Effector memory CD8-positive, alpha-beta T cell (primary cell): ENCODE measurements at regions not wholly inside any gene's neighbourhood (a gene's known extent, or its start where the extent isn't known, plus 50 kb on each side); places are given as distances from the start of the nearest gene placed in this dataset.
"Not testable (repeated sequence)": the region's sequence is repeated elsewhere in the genome, so short reads cannot be mapped to it uniquely, and the experiment has no call there.

Experiments
- ATAC-seq: fragments of 150-1000 bp; cut with Tn5 transposase; replicated peaks from 2 replicates; pipeline ENCODE4 v1.10.0; 2021; ENCODE audit warnings: mild to moderate bottlenecking, moderate library complexity
- DNase-seq, 3 experiments: peaks; one replicate each; pipeline ENCODE4 v3.0.0; 2021
- H3K27ac Mint-ChIP-seq, 2 donors: one replicate each; pipeline ENCODE4 v1.8.0; 2022; ENCODE audit warnings: mild to moderate bottlenecking in 2 of 2, mixed read lengths in 2 of 2, moderate library complexity in 2 of 2
- H3K27me3 Mint-ChIP-seq, 2 donors: one replicate each; pipeline ENCODE4 v1.8.0; 2022; ENCODE audit warnings: mixed read lengths in 2 of 2
- H3K36me3 Mint-ChIP-seq: one replicate; pipeline ENCODE4 v1.8.0; 2022; ENCODE audit warnings: mild to moderate bottlenecking, moderate library complexity, mixed read lengths; ENCODE audit not compliant: insufficient read depth
- H3K4me1 Mint-ChIP-seq, 2 donors: one replicate each; pipeline ENCODE4 v1.8.0; 2022; ENCODE audit warnings: low read depth in 2 of 2, mixed read lengths in 2 of 2
- H3K4me3 Mint-ChIP-seq, 2 donors: one replicate each; pipeline ENCODE4 v1.8.0; 2022; ENCODE audit warnings: mild to moderate bottlenecking in 2 of 2, mixed read lengths in 2 of 2, moderate library complexity in 2 of 2
- H3K9me3 Mint-ChIP-seq, 2 donors: one replicate each; pipeline ENCODE4 v1.8.0; 2022; ENCODE audit warnings: mixed read lengths in 2 of 2

- ATAC-seq = peak; percentile 12
- Mint-ChIP-seq H3K4me3 (peak overlapping the region; percentile 81 to 85), H3K27ac (peak overlapping the region; percentile 76 to 91), H3K36me3 (no peaks in the 10 kb centered on the region), H3K27me3 (peaks cover 6% of the 10 kb centered on the region in 2 donors), H3K9me3 (no peaks in the 10 kb centered on the region), H3K4me1 (peaks cover 14 to 23% of the 10 kb centered on the region in 2 donors)
- DNase-seq = no peak
These were observed 117.9 kb upstream of the SGK1 start for GRCh38 chr6:134435814-134436280.

GRCh38 chr6:134434019-134434942 lies 116.4 kb upstream of the SGK1 start:
- no peak for DNase-seq
- Mint-ChIP-seq H3K4me1 (peaks cover 14 to 23% of the 10 kb centered on the region in 2 donors), H3K27ac (no peak overlapping the region), H3K4me3 (no peak overlapping the region), H3K9me3 (no peaks in the 10 kb centered on the region), H3K36me3 (peaks cover 5% of the 10 kb centered on the region), H3K27me3 (peaks cover 6% of the 10 kb centered on the region in 2 donors)
- ATAC-seq = no peak

GRCh38 chr6:134432036-134432435 lies 114.1 kb upstream of the SGK1 start:
- Mint-ChIP-seq H3K27me3 (peaks cover 6% of the 10 kb centered on the region in 2 donors), H3K36me3 (peaks cover 5% of the 10 kb centered on the region), H3K9me3 (no peaks in the 10 kb centered on the region), H3K27ac (no peak overlapping the region), H3K4me3 (no peak overlapping the region), H3K4me1 (peaks cover 12 to 16% of the 10 kb centered on the region in 2 donors)
- no peak for DNase-seq
- ATAC-seq = no peak

GRCh38 chr6:134431421-134431859 lies 113.5 kb upstream of the SGK1 start:
- DNase-seq (no peak), ATAC-seq (no peak)
- H3K27me3 Mint-ChIP-seq = peaks cover 6% of the 10 kb centered on the region in 2 donors
- H3K4me3 Mint-ChIP-seq = no peak overlapping the region
- H3K9me3 Mint-ChIP-seq = no peaks in the 10 kb centered on the region
- no peak overlapping the region for H3K27ac Mint-ChIP-seq
- H3K36me3 Mint-ChIP-seq = peaks cover 5% of the 10 kb centered on the region
- H3K4me1 Mint-ChIP-seq = peaks cover 7 to 10% of the 10 kb centered on the region in 2 donors

GRCh38 chr6:134429861-134430380 lies 112.0 kb upstream of the SGK1 start:
- Mint-ChIP-seq H3K9me3 (no peaks in the 10 kb centered on the region), H3K4me1 (peaks cover 0 to 2% of the 10 kb centered on the region in 2 donors)

GRCh38 chr6:134427721-134428120 lies 109.8 kb upstream of the SGK1 start:
- Mint-ChIP-seq H3K36me3 (peaks cover 5% of the 10 kb centered on the region), H3K9me3 (no peaks in the 10 kb centered on the region), H3K27ac (peak overlapping the region in 1 of 2 donors; percentile 47), H3K4me1 (peaks cover 0 to 2% of the 10 kb centered on the region in 2 donors), H3K27me3 (peaks cover 6% of the 10 kb centered on the region in 2 donors), H3K4me3 (no peak overlapping the region)
- no peak for DNase-seq
- ATAC-seq = no peak

More at GRCh38 chr6:134429861-134430380, 112.0 kb upstream of the SGK1 start:
- H3K36me3 Mint-ChIP-seq = peaks cover 5% of the 10 kb centered on the region
- DNase-seq = no peak
- peaks cover 6% of the 10 kb centered on the region in 2 donors for H3K27me3 Mint-ChIP-seq
- ATAC-seq = no peak
- peak overlapping the region in 1 of 2 donors; percentile 50 for H3K27ac Mint-ChIP-seq
- no peak overlapping the region for H3K4me3 Mint-ChIP-seq

GRCh38 chr6:134426623-134427022 lies 108.7 kb upstream of the SGK1 start:
- DNase-seq (no peak), ATAC-seq (no peak)
- H3K9me3 Mint-ChIP-seq = no peaks in the 10 kb centered on the region
- H3K4me3 Mint-ChIP-seq = no peak overlapping the region
- H3K27me3 Mint-ChIP-seq = peaks cover 4 to 6% of the 10 kb centered on the region in 2 donors
- peaks cover 0 to 2% of the 10 kb centered on the region in 2 donors for H3K4me1 Mint-ChIP-seq
- H3K27ac Mint-ChIP-seq = no peak overlapping the region
- peaks cover 5% of the 10 kb centered on the region for H3K36me3 Mint-ChIP-seq

GRCh38 chr6:134425917-134426316 lies 108.0 kb upstream of the SGK1 start:
- H3K4me1 Mint-ChIP-seq, H3K36me3 Mint-ChIP-seq, ATAC-seq, H3K9me3 Mint-ChIP-seq, H3K4me3 Mint-ChIP-seq, DNase-seq, H3K27me3 Mint-ChIP-seq: not testable (repeated sequence)
- H3K27ac Mint-ChIP-seq = peak overlapping the region in 1 of 2 donors; percentile 51

- Mint-ChIP-seq H3K36me3 (peaks cover 5% of the 10 kb centered on the region), H3K4me3 (no peak overlapping the region), H3K9me3 (no peaks in the 10 kb centered on the region), H3K4me1 (peaks cover 0 to 2% of the 10 kb centered on the region in 2 donors), H3K27me3 (no peaks in the 10 kb centered on the region), H3K27ac (peak overlapping the region in 1 of 2 donors; percentile 51)
- ATAC-seq = no peak
- no peak for DNase-seq
These were observed 107.6 kb upstream of the SGK1 start for GRCh38 chr6:134425513-134425912.

GRCh38 chr6:134424798-134425170 lies 106.9 kb upstream of the SGK1 start:
- no peak overlapping the region for H3K27ac Mint-ChIP-seq
- H3K4me3 Mint-ChIP-seq = no peak overlapping the region
- H3K36me3 Mint-ChIP-seq = peaks cover 4% of the 10 kb centered on the region
- ATAC-seq (no peak), DNase-seq (no peak)
- no peaks in the 10 kb centered on the region for H3K27me3 Mint-ChIP-seq
- H3K9me3 Mint-ChIP-seq = no peaks in the 10 kb centered on the region
- H3K4me1 Mint-ChIP-seq = peaks cover 0 to 2% of the 10 kb centered on the region in 2 donors

- no peak for ATAC-seq
- no peak for DNase-seq
- Mint-ChIP-seq H3K27me3 (no peaks in the 10 kb centered on the region), H3K36me3 (no peaks in the 10 kb centered on the region), H3K9me3 (no peaks in the 10 kb centered on the region), H3K27ac (no peak overlapping the region), H3K4me3 (no peak overlapping the region), H3K4me1 (peaks cover 0 to 2% of the 10 kb centered on the region in 2 donors)
These were observed 106.4 kb upstream of the SGK1 start for GRCh38 chr6:134424165-134424797.

GRCh38 chr6:134422426-134423231 lies 104.7 kb upstream of the SGK1 start:
- H3K4me3 Mint-ChIP-seq = no peak overlapping the region
- no peaks in the 10 kb centered on the region for H3K27me3 Mint-ChIP-seq
- no peaks in the 10 kb centered on the region for H3K9me3 Mint-ChIP-seq
- no peak overlapping the region for H3K27ac Mint-ChIP-seq
- DNase-seq (no peak), ATAC-seq (no peak)
- peaks cover 0 to 2% of the 10 kb centered on the region in 2 donors for H3K4me1 Mint-ChIP-seq
- H3K36me3 Mint-ChIP-seq = no peaks in the 10 kb centered on the region

GRCh38 chr6:134421501-134421900 lies 103.6 kb upstream of the SGK1 start:
- H3K4me3 Mint-ChIP-seq = no peak overlapping the region
- H3K27ac Mint-ChIP-seq = no peak overlapping the region
- ATAC-seq = no peak
- no peaks in the 10 kb centered on the region for H3K9me3 Mint-ChIP-seq
- H3K27me3 Mint-ChIP-seq = no peaks in the 10 kb centered on the region
- no peaks in the 10 kb centered on the region for H3K36me3 Mint-ChIP-seq
- DNase-seq = no peak
- peaks cover 0 to 2% of the 10 kb centered on the region in 2 donors for H3K4me1 Mint-ChIP-seq
